Loucy (cell line): ENCODE measurements at regions not wholly inside any gene's neighbourhood (a gene's known extent, or its start where the extent isn't known, plus 50 kb on each side); places are given as distances from the start of the nearest gene placed in this dataset.

Experiments used
- EZH2phosphoT487 ChIP-seq: fragments of 200-600 bp; IDR thresholded peaks from 2 replicates; pipeline ENCODE4 v1.6.1; 2018; ENCODE audit warnings: antibody characterized with exemption, mild to moderate bottlenecking, moderate library complexity, borderline replicate concordance
- TF ChIP-seq, protein P1 (sequence below): fragments of 200-600 bp; sonication (generic); conservative IDR thresholded peaks from 2 replicates; pipeline ENCODE4 v1.5.1; 2014; ENCODE audit warnings: mild to moderate bottlenecking, antibody characterized with exemption, low read length

DNA sequence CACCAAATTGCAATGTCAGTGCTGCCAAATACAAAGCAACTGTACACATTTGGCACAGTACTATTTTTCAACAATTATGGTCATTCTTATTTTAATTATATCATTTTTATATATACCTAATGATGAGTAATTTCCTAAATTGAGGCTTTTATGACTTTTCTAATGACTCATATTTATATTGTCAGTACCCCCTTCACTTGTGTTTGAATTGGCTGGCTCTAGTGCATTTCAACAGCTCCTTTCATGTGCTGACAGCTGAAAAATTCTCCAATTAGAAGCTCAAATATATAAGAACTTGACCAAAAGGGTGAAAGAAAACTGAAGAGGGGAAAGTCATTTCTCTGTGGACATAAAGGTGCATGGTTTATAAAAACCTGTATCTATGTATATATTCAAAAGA lies 263.3 kb downstream of the SLITRK1 start:
- TF ChIP-seq, protein P1, sequence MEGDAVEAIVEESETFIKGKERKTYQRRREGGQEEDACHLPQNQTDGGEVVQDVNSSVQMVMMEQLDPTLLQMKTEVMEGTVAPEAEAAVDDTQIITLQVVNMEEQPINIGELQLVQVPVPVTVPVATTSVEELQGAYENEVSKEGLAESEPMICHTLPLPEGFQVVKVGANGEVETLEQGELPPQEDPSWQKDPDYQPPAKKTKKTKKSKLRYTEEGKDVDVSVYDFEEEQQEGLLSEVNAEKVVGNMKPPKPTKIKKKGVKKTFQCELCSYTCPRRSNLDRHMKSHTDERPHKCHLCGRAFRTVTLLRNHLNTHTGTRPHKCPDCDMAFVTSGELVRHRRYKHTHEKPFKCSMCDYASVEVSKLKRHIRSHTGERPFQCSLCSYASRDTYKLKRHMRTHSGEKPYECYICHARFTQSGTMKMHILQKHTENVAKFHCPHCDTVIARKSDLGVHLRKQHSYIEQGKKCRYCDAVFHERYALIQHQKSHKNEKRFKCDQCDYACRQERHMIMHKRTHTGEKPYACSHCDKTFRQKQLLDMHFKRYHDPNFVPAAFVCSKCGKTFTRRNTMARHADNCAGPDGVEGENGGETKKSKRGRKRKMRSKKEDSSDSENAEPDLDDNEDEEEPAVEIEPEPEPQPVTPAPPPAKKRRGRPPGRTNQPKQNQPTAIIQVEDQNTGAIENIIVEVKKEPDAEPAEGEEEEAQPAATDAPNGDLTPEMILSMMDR, result no peak
- TF ChIP-seq EZH2phosphoT487, result no peak
